ENCODE measurements at regions not wholly inside any gene's neighbourhood (a gene's known extent, or its start where the extent isn't known, plus 50 kb on each side); places are given as distances from the start of the nearest gene placed in this dataset.

- no peak for DNase-seq (ENCODE audit: low read depth)
Measured at GRCh38 chr2:41400088-41400665, 647.6 kb upstream of the PKDCC start.

- DNase-seq (ENCODE audit: low read depth): no peak
Measured at GRCh38 chr2:41405441-41405840, 642.4 kb upstream of the PKDCC start.

DNA sequence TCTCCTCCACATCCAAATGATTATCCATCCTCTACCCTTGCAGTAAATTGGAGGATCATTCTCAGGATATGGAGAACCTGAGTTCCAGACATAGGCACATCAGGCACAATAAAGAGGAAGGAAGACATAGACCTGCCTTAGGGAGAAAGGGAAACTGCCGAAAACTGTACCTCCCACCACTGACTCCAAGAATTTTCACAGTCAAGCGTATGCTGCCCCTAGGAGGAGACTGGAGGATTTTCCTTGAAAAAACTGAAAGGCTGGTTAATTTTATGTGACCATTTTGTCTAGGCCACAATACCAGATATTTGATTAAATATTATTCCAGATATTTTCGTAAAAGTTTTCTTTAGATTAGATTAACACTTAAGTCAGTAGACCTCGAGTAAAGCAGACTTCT is 638.5 kb upstream of the PKDCC start:
- no peak for DNase-seq (ENCODE audit: low read depth)

- no peak for DNase-seq (ENCODE audit: low read depth)
Measured at GRCh38 chr2:41410011-41410410, 637.8 kb upstream of the PKDCC start.

DNA sequence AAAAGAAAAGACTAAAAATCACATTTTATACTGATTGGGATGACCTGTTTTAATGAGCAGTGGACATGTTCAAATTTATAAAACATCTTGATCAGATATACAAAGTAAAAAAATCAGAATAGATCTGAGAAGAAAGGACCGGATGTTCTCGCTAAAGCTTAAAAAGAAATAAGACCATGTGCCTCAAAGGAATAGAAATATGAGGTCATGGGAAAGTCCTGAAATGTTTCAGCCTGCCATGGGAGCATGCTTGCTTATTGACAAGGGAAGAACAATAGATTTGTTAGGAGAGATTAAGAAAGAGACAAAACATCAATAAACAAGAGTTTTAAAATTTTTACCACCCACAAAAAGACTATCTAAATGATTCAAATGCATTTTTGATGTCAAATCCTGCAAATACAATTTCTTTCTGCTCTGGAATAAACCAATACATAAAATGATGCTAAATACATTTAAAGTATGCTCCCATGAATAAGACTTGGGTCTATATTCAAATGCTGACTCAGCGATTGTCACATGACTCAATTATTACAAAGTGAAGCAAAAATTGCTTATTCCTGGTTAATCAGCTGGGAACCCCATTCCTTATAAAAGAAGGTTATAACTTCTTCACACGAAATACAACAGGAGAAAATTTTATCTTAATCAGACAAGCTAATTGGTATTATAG is 633.9 kb upstream of the PKDCC start:
- no peak for DNase-seq (ENCODE audit: low read depth)

DNA sequence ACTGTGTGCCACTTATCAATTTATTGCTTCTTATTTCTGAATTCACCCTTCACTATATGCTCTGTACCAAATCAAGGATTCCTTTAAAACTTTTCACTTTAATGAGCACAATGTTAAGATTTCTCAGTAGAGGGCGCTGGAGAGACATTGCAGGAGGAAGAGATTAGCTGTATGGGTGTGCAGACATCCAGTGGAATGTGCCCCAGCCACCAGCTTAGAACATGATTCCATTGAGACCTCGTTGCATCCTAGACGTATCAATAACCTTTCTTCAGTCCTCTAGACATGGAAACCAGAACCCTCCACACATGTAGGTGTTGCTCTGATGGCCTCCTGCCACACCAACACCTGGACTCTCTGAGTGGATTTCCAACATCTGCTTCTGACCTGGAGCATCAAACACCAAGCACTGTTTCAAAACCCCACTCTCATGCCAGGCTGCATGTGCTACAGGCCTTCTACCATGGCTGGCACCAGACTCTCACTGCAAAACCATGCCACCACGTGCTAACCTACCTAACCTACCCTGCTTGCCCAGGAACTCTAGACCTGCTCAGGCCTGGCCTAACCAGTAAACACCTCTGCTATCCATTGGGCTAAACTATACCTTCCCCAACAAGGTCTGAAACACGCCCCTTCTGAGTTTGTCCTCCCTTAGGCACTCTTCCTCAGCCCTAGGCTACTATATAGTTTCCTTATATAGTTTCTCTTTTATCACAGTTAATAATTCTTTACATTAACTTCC is 633.2 kb upstream of the PKDCC start:
- no peak for DNase-seq (ENCODE audit: low read depth)

DNA sequence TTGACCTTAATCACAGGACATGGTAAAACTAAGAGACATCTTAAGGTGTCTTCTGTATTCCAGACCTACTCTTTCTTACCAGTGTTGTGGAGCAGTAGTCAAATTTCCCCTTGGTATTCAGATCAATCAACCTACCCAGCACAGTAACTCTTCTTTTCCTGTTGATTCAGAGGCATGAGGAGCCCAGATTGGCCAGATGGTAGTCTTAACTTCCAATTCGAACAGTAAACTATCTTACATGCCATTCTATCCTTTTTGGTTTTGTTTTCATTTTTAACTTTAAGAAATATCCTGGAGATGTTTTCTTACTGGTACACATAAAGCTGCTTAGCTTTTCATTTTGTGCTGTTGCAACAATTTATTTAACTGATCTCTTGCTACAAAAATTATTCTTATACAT is 630.3 kb upstream of the PKDCC start:
- DNase-seq (ENCODE audit: low read depth): no peak

- DNase-seq (ENCODE audit: low read depth): no peak
Measured at GRCh38 chr2:41420219-41420618, 627.6 kb upstream of the PKDCC start.

- DNase-seq (ENCODE audit: low read depth): no peak
Measured at GRCh38 chr2:41420872-41421271, 626.9 kb upstream of the PKDCC start.

DNA sequence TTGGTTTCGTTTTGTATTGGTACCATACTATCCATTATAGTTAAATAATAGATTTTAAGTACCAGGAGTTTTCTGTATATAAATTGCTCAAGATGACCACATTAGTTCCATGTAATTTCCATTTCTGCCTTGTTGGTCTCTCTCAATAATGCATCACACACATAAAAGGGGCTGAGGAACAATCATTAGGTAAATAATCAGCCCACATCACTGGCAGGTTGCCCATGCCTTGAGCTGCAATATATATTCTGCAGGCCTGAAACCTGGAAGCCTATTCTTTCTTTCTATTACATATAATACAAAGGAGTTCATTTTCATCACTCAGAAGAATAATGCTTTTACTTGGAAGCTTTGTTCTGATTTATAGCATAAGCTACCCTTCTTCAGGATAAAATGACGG is 616.1 kb upstream of the PKDCC start:
- DNase-seq (ENCODE audit: low read depth): no peak

DNA sequence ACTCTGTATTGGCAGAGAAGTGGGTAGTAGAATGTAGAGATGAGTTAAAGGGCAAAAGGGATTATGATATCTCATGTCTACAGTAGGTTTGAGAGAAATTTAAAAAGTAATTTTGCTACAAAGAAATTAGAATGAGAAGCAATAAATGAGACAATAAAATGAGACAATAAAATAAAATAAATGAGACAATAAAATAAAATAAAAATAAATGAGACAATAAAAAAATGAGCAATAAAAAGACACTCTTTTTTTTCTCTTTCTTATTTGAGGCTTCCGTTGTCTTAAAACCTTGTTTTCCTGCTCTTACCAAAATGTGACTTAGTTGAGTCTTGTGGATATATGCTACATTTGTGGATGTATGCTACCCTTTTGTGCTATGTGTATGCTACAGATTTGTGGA is 615.4 kb upstream of the PKDCC start:
- no peak for DNase-seq (ENCODE audit: low read depth)

- no peak for DNase-seq (ENCODE audit: low read depth)
Measured at GRCh38 chr2:41434991-41435390, 612.8 kb upstream of the PKDCC start.

DNA sequence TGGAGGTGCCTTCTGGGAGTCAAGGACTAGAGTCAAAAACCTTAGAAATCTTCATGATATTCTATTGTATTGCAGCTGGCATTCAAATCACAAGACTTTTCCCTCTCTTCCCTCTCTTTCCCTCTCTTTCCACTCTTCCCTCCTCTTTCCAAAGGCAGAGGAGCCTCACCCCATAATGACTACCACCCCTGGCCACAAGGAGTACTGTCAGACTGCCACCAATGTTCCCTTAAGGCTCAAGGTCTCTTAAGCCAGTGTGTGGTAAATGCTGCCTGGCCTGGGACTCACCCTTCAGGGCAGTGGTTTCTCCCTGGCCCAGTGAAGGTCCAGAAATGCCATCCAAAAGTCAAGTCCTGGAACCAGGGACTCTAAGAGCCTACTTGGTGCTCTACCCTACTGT is 605.9 kb upstream of the PKDCC start:
- no peak for DNase-seq (ENCODE audit: low read depth)

GRCh38 chr2:41445865-41446264 is 602.0 kb upstream of the PKDCC start:
- no peak for DNase-seq (ENCODE audit: low read depth)

DNA sequence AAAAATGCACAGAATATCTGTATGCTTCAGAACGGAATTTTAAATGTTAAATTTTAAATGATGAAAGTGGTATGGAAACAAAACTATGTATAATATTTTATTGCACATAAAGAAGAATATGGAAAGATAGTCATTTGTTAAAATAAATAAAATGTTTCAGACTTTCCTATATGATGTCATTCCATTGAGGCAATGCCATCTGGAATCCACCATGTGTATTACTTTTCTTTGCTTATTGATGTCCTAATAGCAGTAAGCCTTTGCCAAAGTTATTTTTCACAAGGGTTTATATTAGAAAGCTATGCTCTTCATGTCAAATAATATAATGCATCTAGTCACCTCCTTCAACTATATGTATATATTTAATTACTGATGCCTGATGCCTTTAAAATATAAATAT is 601.6 kb upstream of the PKDCC start:
- no peak for DNase-seq (ENCODE audit: low read depth)

DNA sequence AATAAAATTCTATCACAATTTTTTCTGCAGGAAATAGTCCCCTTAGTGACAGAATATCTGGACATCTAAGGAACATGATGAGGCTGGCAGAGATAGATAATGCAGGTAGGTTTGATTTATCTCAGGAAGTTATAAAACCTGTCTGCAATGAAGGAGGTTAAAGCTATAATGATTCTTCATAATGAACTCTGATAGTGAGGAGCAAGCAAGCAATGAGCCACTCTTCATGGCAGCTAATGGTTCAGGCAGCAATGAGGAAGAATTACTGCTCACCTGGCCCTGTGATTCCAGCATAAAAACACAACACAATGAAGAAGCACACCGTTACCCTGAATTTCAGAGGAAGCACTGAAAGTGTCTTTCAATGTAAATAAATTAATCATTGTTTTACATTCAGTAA is 599.6 kb upstream of the PKDCC start:
- no peak for DNase-seq (ENCODE audit: low read depth)

DNA sequence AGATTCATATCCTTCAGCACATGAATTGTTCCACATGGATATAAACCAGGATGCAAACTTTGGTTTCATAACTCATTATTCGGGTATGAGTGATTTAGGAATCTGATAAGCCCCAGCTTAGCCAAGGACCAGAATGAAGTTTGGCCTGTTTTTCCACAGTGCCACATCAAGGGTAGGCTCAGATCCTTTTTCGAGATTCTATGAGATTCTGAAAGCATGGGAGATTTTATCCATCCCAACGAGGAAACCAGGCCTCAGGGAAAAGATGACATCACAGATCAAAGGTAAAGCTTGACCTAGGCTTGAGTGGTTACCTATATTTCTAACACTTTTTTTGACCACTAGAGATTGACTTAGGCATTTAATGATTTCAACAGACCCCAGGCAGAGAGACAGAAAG is 590.8 kb upstream of the PKDCC start:
- DNase-seq (ENCODE audit: low read depth): no peak

DNA sequence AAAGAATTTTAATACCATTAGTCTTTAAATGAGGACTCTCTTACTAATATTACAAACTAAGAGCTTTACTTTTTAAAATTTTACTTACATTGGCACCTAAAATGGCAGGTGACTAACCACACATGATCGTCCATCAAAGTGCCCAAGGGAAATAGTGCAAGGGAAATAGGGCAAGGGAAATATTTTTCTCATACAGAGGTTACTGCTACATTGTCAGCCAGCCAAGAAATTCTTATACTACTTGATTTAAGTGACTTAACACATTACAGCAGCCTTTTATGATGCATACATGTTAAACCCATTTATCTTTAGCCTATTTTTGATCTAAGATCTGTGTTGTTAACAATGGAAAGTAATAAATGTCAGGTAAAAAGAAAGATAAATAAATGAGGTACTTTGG is 587.2 kb upstream of the PKDCC start:
- no peak for DNase-seq (ENCODE audit: low read depth)

- DNase-seq (ENCODE audit: low read depth): no peak
Measured at GRCh38 chr2:41464395-41464794, 583.4 kb upstream of the PKDCC start.

GRCh38 chr2:41475959-41476358 is 571.9 kb upstream of the PKDCC start:
- no peak for DNase-seq (ENCODE audit: low read depth)

DNA sequence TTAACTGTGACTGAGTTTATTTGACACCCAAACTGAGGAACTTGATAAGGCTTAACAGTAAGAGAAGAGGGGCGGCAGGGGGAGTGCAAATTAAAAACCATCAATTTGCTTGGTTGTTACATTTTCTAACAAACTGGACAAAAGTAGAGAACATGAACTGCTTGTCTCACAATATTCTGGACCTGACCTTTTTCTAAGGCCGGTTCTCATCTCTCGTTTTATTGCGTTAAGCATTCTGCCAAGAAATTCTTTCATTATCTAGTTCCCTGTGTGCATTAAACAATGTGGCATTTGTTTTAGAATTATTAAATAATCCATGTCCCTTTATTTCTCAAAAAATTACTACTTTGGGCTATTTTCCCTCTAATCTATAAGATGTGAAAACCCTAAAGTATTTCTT is 565.2 kb upstream of the PKDCC start:
- DNase-seq (ENCODE audit: low read depth): no peak

DNA sequence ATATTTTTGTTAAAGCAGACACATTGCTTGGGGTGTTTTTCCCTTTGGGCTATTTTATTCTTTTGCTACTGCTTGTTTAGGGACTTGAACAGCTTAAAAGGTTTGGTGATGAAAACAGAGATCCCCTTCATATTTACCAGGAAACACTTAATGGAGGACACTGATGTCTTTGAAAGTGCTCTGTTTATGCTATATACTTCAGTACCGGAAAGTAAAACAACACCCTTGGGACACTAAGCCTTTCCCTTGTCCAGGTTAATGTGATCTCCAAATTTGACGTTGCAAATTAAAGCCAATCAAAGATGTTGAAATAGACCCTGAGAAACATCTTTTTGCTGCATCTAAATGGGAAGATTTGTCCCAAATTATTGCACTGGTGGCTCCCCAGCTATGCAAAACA is 564.6 kb upstream of the PKDCC start:
- DNase-seq (ENCODE audit: low read depth): no peak

- DNase-seq (ENCODE audit: low read depth): no peak
Measured at GRCh38 chr2:41483982-41484857, 563.6 kb upstream of the PKDCC start.

All from stimulated activated CD8-positive, alpha-beta memory T cell treated with anti-CD3 and anti-CD28 coated beads, Interleukin-7, amount 100 ng/mL, for 24 hours (primary cell).